GM06990 (cell line): ENCODE measurements at regions not wholly inside any gene's neighbourhood (a gene's known extent, or its start where the extent isn't known, plus 50 kb on each side); places are given as distances from the start of the nearest gene placed in this dataset.

ENCODE experiments used
- DNase-seq: peaks from one replicate; pipeline ENCODE4 v3.0.0-alpha.2; 2011; ENCODE audit not compliant: insufficient read length; ENCODE audit errors: extremely low read depth
- H3K27me3 ChIP-seq: replicated peaks from 2 replicates; pipeline ENCODE4 v1.6.0; 2011; ENCODE audit warnings: low read length; ENCODE audit not compliant: control insufficient read depth, insufficient read depth
- H3K36me3 ChIP-seq: 2 replicates; pipeline ENCODE4 v1.5.1; 2011; ENCODE audit warnings: low read length; ENCODE audit not compliant: control insufficient read depth, insufficient read depth
- H3K4me3 ChIP-seq: replicated peaks from 2 replicates; pipeline ENCODE4 v1.5.1; 2011; ENCODE audit warnings: low read depth, mild to moderate bottlenecking, control low read depth, low read length
- TF ChIP-seq, protein P1 (sequence below): IDR thresholded peaks from 2 replicates; pipeline ENCODE4 v1.5.1; 2011; ENCODE audit warnings: low read length, control low read depth, mild to moderate bottlenecking, inconsistent platforms; ENCODE audit not compliant: insufficient read depth, poor library complexity, severe bottlenecking

DNA sequence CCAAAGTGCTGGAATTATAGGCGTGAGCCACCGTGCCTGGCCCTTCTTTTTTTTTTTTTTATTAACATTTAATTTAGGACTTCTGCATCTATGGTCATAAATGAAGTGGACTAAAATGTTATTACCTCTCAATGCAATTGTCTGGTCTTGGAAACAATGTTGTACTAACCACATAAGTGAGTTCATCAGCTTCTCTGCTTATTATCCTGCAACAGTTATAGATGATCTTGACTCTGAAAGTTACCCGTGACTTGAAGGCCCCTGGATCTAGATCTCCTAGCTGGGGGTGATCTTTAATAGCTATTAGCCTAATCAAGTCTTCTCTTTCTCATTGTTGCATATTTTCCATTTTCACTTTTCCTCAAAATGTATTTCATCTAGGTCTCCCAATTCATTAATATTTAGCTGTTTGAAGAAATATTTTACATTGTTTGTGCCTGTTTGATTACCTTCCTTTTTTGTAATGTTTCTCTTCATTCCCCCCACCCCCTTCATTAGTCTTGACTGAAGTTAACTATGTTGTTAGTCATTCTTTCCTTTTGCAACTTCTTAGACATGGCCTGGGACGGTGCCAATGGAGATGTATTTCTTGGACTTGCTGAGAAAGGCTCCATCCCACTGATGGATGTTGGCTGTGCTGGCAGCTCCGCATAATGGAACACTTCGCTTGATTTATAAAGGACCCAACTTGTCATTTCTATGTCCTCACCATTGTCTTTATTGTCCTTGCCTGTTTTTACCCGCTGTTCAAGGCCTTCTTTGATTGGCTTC, 141.6 kb upstream of the RIOK3 start:
- Histone ChIP-seq H3K27me3 (no peaks in the 10 kb centered on the region), H3K4me3 (no peak overlapping the region), H3K36me3 (no peaks in the 10 kb centered on the region)
- TF ChIP-seq, protein P1, sequence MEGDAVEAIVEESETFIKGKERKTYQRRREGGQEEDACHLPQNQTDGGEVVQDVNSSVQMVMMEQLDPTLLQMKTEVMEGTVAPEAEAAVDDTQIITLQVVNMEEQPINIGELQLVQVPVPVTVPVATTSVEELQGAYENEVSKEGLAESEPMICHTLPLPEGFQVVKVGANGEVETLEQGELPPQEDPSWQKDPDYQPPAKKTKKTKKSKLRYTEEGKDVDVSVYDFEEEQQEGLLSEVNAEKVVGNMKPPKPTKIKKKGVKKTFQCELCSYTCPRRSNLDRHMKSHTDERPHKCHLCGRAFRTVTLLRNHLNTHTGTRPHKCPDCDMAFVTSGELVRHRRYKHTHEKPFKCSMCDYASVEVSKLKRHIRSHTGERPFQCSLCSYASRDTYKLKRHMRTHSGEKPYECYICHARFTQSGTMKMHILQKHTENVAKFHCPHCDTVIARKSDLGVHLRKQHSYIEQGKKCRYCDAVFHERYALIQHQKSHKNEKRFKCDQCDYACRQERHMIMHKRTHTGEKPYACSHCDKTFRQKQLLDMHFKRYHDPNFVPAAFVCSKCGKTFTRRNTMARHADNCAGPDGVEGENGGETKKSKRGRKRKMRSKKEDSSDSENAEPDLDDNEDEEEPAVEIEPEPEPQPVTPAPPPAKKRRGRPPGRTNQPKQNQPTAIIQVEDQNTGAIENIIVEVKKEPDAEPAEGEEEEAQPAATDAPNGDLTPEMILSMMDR: no peak
- no peak for DNase-seq

DNA sequence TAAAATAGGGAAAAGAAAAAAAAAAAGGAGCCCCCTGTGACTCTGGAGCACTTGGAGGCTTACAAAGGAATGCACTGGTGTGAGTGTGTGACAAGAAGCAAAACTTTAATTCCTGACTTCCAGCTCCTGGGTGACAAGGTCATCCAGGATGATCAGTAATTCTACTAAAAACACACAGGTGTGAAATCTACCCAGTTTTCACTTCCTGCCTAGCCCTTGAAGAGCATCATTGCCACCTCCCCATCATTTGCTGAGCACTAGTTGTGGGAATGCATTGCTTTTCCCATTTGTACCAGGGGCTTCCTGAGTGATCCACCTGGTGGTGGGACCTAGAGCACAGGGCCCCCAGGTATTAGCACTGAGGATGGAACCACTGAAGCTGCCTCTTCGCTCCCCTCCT, 139.7 kb upstream of the RIOK3 start:
- Histone ChIP-seq H3K4me3 (no peak overlapping the region), H3K27me3 (no peaks in the 10 kb centered on the region), H3K36me3 (no peaks in the 10 kb centered on the region)
- TF ChIP-seq, protein P1: no peak
- DNase-seq: no peak

DNA sequence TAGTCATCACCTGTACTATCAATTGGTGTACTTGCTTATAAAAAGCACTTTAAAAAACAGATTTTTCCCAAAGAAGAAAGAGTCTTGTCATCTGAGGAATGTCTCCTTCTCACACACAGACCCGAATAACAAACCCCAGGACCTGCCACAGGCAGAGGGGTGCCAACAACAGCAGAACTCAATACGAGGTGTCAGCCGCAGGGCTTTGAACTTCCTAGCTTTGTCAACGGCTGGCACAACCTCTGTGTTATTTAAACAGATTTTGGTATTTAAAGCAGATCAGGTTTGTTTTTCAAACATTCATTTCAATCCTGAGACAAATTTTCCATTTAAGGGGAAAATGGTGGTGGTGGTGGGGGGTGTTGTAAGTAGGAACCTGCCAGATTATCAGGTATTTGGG, 138.4 kb upstream of the RIOK3 start:
- H3K4me3 ChIP-seq: no peak overlapping the region
- TF ChIP-seq, protein P1: no peak
- H3K36me3 ChIP-seq: no peaks in the 10 kb centered on the region
- no peak for DNase-seq
- H3K27me3 ChIP-seq: no peaks in the 10 kb centered on the region

DNA sequence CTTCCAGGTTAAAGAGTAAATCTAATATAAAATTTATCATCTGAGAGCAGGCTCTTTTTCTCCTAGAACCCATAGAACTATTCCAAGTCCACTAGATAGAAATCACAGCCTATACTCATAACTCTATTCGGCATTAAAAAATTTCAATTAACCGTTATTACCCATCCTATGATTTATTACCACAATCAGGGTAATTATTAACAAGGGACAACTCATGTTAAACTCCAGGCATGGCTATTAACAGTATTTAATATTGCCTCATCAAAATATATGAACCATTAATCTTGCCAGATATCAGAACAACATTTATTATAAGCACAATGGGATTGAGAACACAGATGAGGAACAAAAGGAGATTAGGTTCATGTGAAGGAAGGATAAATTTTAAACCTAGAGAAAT, 136.8 kb upstream of the RIOK3 start:
- H3K4me3 ChIP-seq: no peak overlapping the region
- no peaks in the 10 kb centered on the region for H3K27me3 ChIP-seq
- TF ChIP-seq, protein P1: no peak
- no peaks in the 10 kb centered on the region for H3K36me3 ChIP-seq
- no peak for DNase-seq

DNA sequence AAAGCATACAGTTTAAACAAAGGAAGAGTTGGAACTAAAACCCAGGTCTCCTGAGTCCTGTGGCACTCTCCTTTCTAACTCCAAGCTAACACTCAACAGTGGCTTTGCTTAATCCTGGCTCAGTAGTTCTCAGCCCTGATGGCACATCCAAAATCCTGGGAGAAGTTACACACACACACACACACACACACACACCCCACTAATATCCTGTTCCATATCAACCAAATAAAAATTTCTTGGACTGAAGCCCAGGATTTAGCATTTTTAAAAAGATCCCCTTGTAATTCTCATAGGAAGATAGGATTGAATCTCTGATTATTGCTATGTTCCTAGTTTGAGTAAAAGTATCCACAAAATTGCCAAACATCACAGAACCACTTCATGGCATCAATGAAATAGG, 136.1 kb upstream of the RIOK3 start:
- H3K27me3 ChIP-seq: no peaks in the 10 kb centered on the region
- no peaks in the 10 kb centered on the region for H3K36me3 ChIP-seq
- no peak overlapping the region for H3K4me3 ChIP-seq
- no peak for DNase-seq
- TF ChIP-seq, protein P1: no peak

DNA sequence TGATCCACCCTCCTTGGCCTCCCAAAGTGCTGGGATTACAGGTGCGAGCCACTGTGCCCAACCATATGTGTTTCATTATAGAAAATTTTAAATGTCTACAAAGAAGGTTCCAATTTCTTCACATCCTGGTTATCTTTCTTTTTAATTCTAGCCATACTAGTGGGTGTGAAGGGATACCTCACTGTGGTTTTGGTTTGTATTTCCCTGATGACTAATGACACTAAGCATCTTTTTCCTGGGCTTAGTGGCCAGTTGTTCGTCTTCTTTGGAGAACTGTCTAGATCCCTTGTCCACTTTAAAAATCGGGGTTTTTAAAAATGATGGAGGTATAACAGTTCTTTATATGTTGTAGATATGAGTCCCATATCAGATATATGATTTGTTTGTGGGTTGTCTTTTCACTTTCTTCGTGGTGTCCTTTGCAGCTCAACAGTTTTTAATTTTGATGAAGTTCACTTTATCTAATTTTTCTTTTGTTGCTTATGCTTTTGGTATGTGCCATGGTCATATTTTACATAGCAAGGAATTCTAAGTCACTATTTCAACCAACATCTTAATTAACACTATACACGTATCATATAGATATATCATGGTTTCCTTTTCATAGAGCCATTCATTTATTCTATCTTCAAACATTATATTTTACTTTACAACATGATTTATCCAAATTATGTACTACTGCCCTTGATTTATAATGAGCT, 135.0 kb upstream of the RIOK3 start:
- H3K4me3 ChIP-seq: no peak overlapping the region
- TF ChIP-seq, protein P1: no peak
- no peak for DNase-seq

More for the DNA sequence above, 135.0 kb upstream of the RIOK3 start:
- Histone ChIP-seq H3K36me3 (no peaks in the 10 kb centered on the region), H3K27me3 (no peaks in the 10 kb centered on the region)
